Naive thymus-derived CD8-positive, alpha-beta T cell (primary cell): ENCODE measurements at regions not wholly inside any gene's neighbourhood (a gene's known extent, or its start where the extent isn't known, plus 50 kb on each side); places are given as distances from the start of the nearest gene placed in this dataset.

ENCODE experiments used
- ATAC-seq, 2 donors: fragments of 150-1000 bp; cut with Tn5 transposase in 1 of 2; sonication (Bioruptor Pico), chemical (Tn5 transposase) in 1 of 2; 1 replicate in 1 of 2; 2 replicates in 1 of 2; pipeline ENCODE4 v1.10.0; 2021; ENCODE audit warnings: mild to moderate bottlenecking in 2 of 2, moderate library complexity in 2 of 2
- POLR2A ChIA-PET: fragments of 350-600 bp; sonication (Branson Sonifier 250); formaldehyde crosslinking; loops from one replicate; lab custom pipeline; 2021; ENCODE audit warnings: antibody characterized with exemption; lab: Charles Lee
- DNase-seq, 10 donors: peaks; one replicate each; pipeline versions ENCODE4 v3.0.0 to v3.0.0-alpha.2; 2020 to 2022
- H3K27ac Mint-ChIP-seq, 10 donors: one replicate each; pipeline ENCODE4 v1.8.0; 2020 to 2022; ENCODE audit warnings: mild to moderate bottlenecking in 10 of 10, mixed read lengths in 10 of 10, moderate library complexity in 4 of 10, inconsistent platforms in 1 of 10
- H3K27me3 Mint-ChIP-seq, 5 donors: one replicate each; pipeline ENCODE4 v1.8.0; 2021 to 2022; ENCODE audit warnings: mixed read lengths in 5 of 5
- H3K36me3 Mint-ChIP-seq, 3 donors: one replicate each; pipeline ENCODE4 v1.8.0; 2020 to 2022; ENCODE audit warnings: mixed read lengths in 3 of 3, mild to moderate bottlenecking in 2 of 3, inconsistent platforms in 1 of 3
- H3K4me1 Mint-ChIP-seq, 4 donors: one replicate each; pipeline ENCODE4 v1.8.0; 2021 to 2022; ENCODE audit warnings: mixed read lengths in 4 of 4
- H3K4me3 Mint-ChIP-seq, 10 donors: one replicate each; pipeline ENCODE4 v1.8.0; 2020 to 2022; ENCODE audit warnings: mild to moderate bottlenecking in 10 of 10, mixed read lengths in 10 of 10, moderate library complexity in 6 of 10, inconsistent platforms in 1 of 10
- H3K9me3 Mint-ChIP-seq, 9 donors: one replicate each; pipeline ENCODE4 v1.8.0; 2020 to 2022; ENCODE audit warnings: mixed read lengths in 9 of 9, mild to moderate bottlenecking in 3 of 9, inconsistent platforms in 1 of 9, moderate library complexity in 1 of 9

- Mint-ChIP-seq H3K4me3 (no peak overlapping the region), H3K27ac (no peak overlapping the region), H3K36me3 (no peaks in the 10 kb centered on the region), H3K4me1 (no peaks in the 10 kb centered on the region), H3K27me3 (peaks cover 0 to 14% (median 0%) of the 10 kb centered on the region in 5 donors), H3K9me3 (no peaks in the 10 kb centered on the region)
- POLR2A ChIA-PET: no interaction called here
- peak in 1 of 2 donors; percentile 42 for ATAC-seq
- peak in 4 of 10 donors; percentile 13 to 32 (median 19) for DNase-seq
Measured at GRCh38 chr12:127293507-127294310, 973.3 kb upstream of the TMEM132C start.

GRCh38 chr12:127294651-127295210 lies 972.2 kb upstream of the TMEM132C start:
- ATAC-seq: no peak
- H3K4me3 Mint-ChIP-seq: no peak overlapping the region

GRCh38 chr12:127295630-127296029 lies 971.3 kb upstream of the TMEM132C start:
- Mint-ChIP-seq H3K4me1 (no peaks in the 10 kb centered on the region), H3K9me3 (peaks cover 0 to under 1% (median 0%) of the 10 kb centered on the region in 9 donors), H3K36me3 (no peaks in the 10 kb centered on the region), H3K27ac (no peak overlapping the region), H3K4me3 (no peak overlapping the region), H3K27me3 (peaks cover 0 to 18% (median under 1%) of the 10 kb centered on the region in 5 donors)
- DNase-seq (no peak), ATAC-seq (no peak)
- POLR2A ChIA-PET: no interaction called here

More at GRCh38 chr12:127294651-127295210, 972.2 kb upstream of the TMEM132C start:
- no peak for DNase-seq
- Mint-ChIP-seq H3K4me1 (no peaks in the 10 kb centered on the region), H3K27me3 (peaks cover 0 to 14% (median 0%) of the 10 kb centered on the region in 5 donors), H3K9me3 (no peaks in the 10 kb centered on the region), H3K36me3 (no peaks in the 10 kb centered on the region), H3K27ac (no peak overlapping the region)
- POLR2A ChIA-PET: no interaction called here

GRCh38 chr12:127296591-127296990 lies 970.4 kb upstream of the TMEM132C start:
- H3K27me3 Mint-ChIP-seq: peaks cover 0 to 23% (median 5%) of the 10 kb centered on the region in 5 donors
- no peaks in the 10 kb centered on the region for H3K4me1 Mint-ChIP-seq
- H3K36me3 Mint-ChIP-seq: no peaks in the 10 kb centered on the region
- peaks cover 0 to 3% (median 0%) of the 10 kb centered on the region in 9 donors for H3K9me3 Mint-ChIP-seq
- ATAC-seq: no peak
- H3K27ac Mint-ChIP-seq: no peak overlapping the region
- POLR2A ChIA-PET: no interaction called here
- no peak for DNase-seq
- no peak overlapping the region for H3K4me3 Mint-ChIP-seq

- DNase-seq: no peak
- H3K27me3 Mint-ChIP-seq: peaks cover 0 to 23% (median 4%) of the 10 kb centered on the region in 5 donors
- POLR2A ChIA-PET: no interaction called here
- no peak for ATAC-seq
- H3K4me1 Mint-ChIP-seq: no peaks in the 10 kb centered on the region
- H3K4me3 Mint-ChIP-seq: no peak overlapping the region
- peaks cover 0 to 3% (median 0%) of the 10 kb centered on the region in 9 donors for H3K9me3 Mint-ChIP-seq
- H3K27ac Mint-ChIP-seq: no peak overlapping the region
- no peaks in the 10 kb centered on the region for H3K36me3 Mint-ChIP-seq
Measured at GRCh38 chr12:127297327-127297726, 969.6 kb upstream of the TMEM132C start.

- Mint-ChIP-seq H3K27ac (no peak overlapping the region), H3K36me3 (no peaks in the 10 kb centered on the region), H3K9me3 (peaks cover 0 to 3% (median 0%) of the 10 kb centered on the region in 9 donors), H3K4me1 (no peaks in the 10 kb centered on the region), H3K4me3 (no peak overlapping the region), H3K27me3 (peaks cover 1 to 22% (median 5%) of the 10 kb centered on the region in 5 donors)
- ATAC-seq (no peak), DNase-seq (no peak)
- POLR2A ChIA-PET: no interaction called here
Measured at GRCh38 chr12:127300075-127300474, 966.9 kb upstream of the TMEM132C start.

GRCh38 chr12:127300753-127301152 lies 966.2 kb upstream of the TMEM132C start:
- H3K4me1 Mint-ChIP-seq: no peaks in the 10 kb centered on the region

GRCh38 chr12:127301876-127302275 lies 965.1 kb upstream of the TMEM132C start:
- no peak overlapping the region for H3K27ac Mint-ChIP-seq
- ATAC-seq: no peak
- H3K27me3 Mint-ChIP-seq: peaks cover 3 to 35% (median 11%) of the 10 kb centered on the region in 5 donors
- DNase-seq: no peak
- H3K9me3 Mint-ChIP-seq: peaks cover 0 to 3% (median 0%) of the 10 kb centered on the region in 9 donors
- no peak overlapping the region for H3K4me3 Mint-ChIP-seq
- H3K4me1 Mint-ChIP-seq: no peaks in the 10 kb centered on the region
- POLR2A ChIA-PET: no interaction called here
- H3K36me3 Mint-ChIP-seq: no peaks in the 10 kb centered on the region

More at GRCh38 chr12:127300753-127301152, 966.2 kb upstream of the TMEM132C start:
- POLR2A ChIA-PET: no interaction called here
- ATAC-seq: no peak
- no peaks in the 10 kb centered on the region for H3K36me3 Mint-ChIP-seq
- peaks cover 0 to 3% (median 0%) of the 10 kb centered on the region in 9 donors for H3K9me3 Mint-ChIP-seq
- H3K4me3 Mint-ChIP-seq: no peak overlapping the region
- peaks cover 1 to 25% (median 6%) of the 10 kb centered on the region in 5 donors for H3K27me3 Mint-ChIP-seq
- DNase-seq: no peak
- no peak overlapping the region for H3K27ac Mint-ChIP-seq

- DNase-seq (no peak), ATAC-seq (no peak)
- no peaks in the 10 kb centered on the region for H3K4me1 Mint-ChIP-seq
- no peak overlapping the region for H3K4me3 Mint-ChIP-seq
- peaks cover 5 to 62% (median 19%) of the 10 kb centered on the region in 5 donors for H3K27me3 Mint-ChIP-seq
- peak overlapping the region in 1 of 10 donors; percentile 40 for H3K27ac Mint-ChIP-seq
- H3K36me3 Mint-ChIP-seq: no peaks in the 10 kb centered on the region
- peaks cover 0 to 3% (median 0%) of the 10 kb centered on the region in 9 donors for H3K9me3 Mint-ChIP-seq
- POLR2A ChIA-PET: no interaction called here
Measured at GRCh38 chr12:127304751-127305725, 961.9 kb upstream of the TMEM132C start.

GRCh38 chr12:127306604-127307215 lies 960.3 kb upstream of the TMEM132C start:
- Mint-ChIP-seq H3K4me1 (no peaks in the 10 kb centered on the region), H3K36me3 (no peaks in the 10 kb centered on the region), H3K27ac (no peak overlapping the region), H3K27me3 (peaks cover 5 to 53% (median 17%) of the 10 kb centered on the region in 5 donors), H3K4me3 (no peak overlapping the region), H3K9me3 (no peaks in the 10 kb centered on the region)
- POLR2A ChIA-PET: no interaction called here
- ATAC-seq (no peak), DNase-seq (no peak)

- Mint-ChIP-seq H3K27me3 (peaks cover 5 to 53% (median 17%) of the 10 kb centered on the region in 5 donors), H3K36me3 (no peaks in the 10 kb centered on the region), H3K4me3 (no peak overlapping the region), H3K9me3 (no peaks in the 10 kb centered on the region), H3K4me1 (no peaks in the 10 kb centered on the region), H3K27ac (no peak overlapping the region)
- POLR2A ChIA-PET: no interaction called here
- DNase-seq (no peak), ATAC-seq (no peak)
Measured at GRCh38 chr12:127307528-127307927, 959.4 kb upstream of the TMEM132C start.

GRCh38 chr12:127308148-127308547 lies 958.8 kb upstream of the TMEM132C start:
- ATAC-seq (no peak), DNase-seq (no peak)
- Mint-ChIP-seq H3K4me1 (no peaks in the 10 kb centered on the region), H3K4me3 (no peak overlapping the region), H3K36me3 (no peaks in the 10 kb centered on the region), H3K27me3 (peaks cover 3 to 53% (median 17%) of the 10 kb centered on the region in 5 donors), H3K27ac (no peak overlapping the region), H3K9me3 (no peaks in the 10 kb centered on the region)
- POLR2A ChIA-PET: no interaction called here
